Activated CD8-positive, alpha-beta T cell treated with anti-CD3 and anti-CD28 coated beads for 36 hours (primary cell): ENCODE measurements at regions not wholly inside any gene's neighbourhood (a gene's known extent, or its start where the extent isn't known, plus 50 kb on each side); places are given as distances from the start of the nearest gene placed in this dataset.

ENCODE experiments used
- ATAC-seq: fragments of 200-7000 bp; cut with Tn5 transposase; one replicate; pipeline ENCODE4 v1.10.0; 2021; ENCODE audit warnings: mild to moderate bottlenecking, moderate library complexity
- CTCF ChIA-PET: fragments of 350-600 bp; sonication (Branson Sonifier 250); formaldehyde crosslinking; loops from one replicate; lab custom pipeline; 2021; ENCODE audit warnings: antibody characterized with exemption; lab: Charles Lee
- POLR2A ChIA-PET: fragments of 350-600 bp; sonication (Branson Sonifier 250); formaldehyde crosslinking; loops from one replicate; lab custom pipeline; 2021; ENCODE audit warnings: antibody characterized with exemption; lab: Charles Lee
- DNase-seq: peaks from one replicate; pipeline ENCODE4 v3.0.0-alpha.2; 2020
- H3K27ac Mint-ChIP-seq: one replicate; pipeline ENCODE4 v1.8.0; 2021; ENCODE audit warnings: mild to moderate bottlenecking, mixed read lengths
- H3K27me3 Mint-ChIP-seq: one replicate; pipeline ENCODE4 v1.8.0; 2021; ENCODE audit warnings: mixed read lengths
- H3K36me3 Mint-ChIP-seq: one replicate; pipeline ENCODE4 v1.8.0; 2021; ENCODE audit warnings: low read depth, mixed read lengths
- H3K4me1 Mint-ChIP-seq: one replicate; pipeline ENCODE4 v1.8.0; 2021; ENCODE audit warnings: low read depth, mixed read lengths
- H3K4me3 Mint-ChIP-seq: one replicate; pipeline ENCODE4 v1.8.0; 2021; ENCODE audit warnings: mild to moderate bottlenecking, moderate library complexity, mixed read lengths
- H3K9me3 Mint-ChIP-seq: one replicate; pipeline ENCODE4 v1.8.0; 2021; ENCODE audit warnings: mixed read lengths
- CTCF ChIP-seq: fragments of 200-600 bp; IDR thresholded peaks from one replicate; pipeline ENCODE4 v1.8.0; 2022; ENCODE audit warnings: antibody characterized with exemption, mild to moderate bottlenecking
- intact Hi-C: fragments of 100-400 bp; cut with micrococcal nuclease; formaldehyde crosslinking; loops from one replicate; pipeline ENCODE4 v1.10.0; 2022

GRCh38 chr13:91136806-91137205 is 210.7 kb upstream of the MIR17HG start:
- Mint-ChIP-seq H3K9me3 (no peaks in the 10 kb centered on the region), H3K27ac (no peak overlapping the region), H3K27me3 (no peaks in the 10 kb centered on the region), H3K4me3 (no peak overlapping the region), H3K4me1 (no peaks in the 10 kb centered on the region), H3K36me3 (no peaks in the 10 kb centered on the region)
- DNase-seq: no peak
- ATAC-seq: no peak
- TF ChIP-seq CTCF: no peak
- intact Hi-C loops: loop anchor here (10.0 kb wide), 2 partner anchors 268 to 588 kb away; no protein-coding TSS in a partner anchor
- CTCF ChIA-PET: interaction anchor here (0.7 kb wide), 1 partner anchor 72 kb away, joined by 3 read pairs; no protein-coding TSS in a partner anchor
- POLR2A ChIA-PET: no interaction called here

GRCh38 chr13:91139232-91139631 is 208.3 kb upstream of the MIR17HG start:
- ChIA-PET CTCF (no interaction called here), POLR2A (no interaction called here)
- Mint-ChIP-seq H3K9me3 (no peaks in the 10 kb centered on the region), H3K4me1 (no peaks in the 10 kb centered on the region), H3K4me3 (no peak overlapping the region), H3K27ac (no peak overlapping the region), H3K27me3 (peaks cover 2% of the 10 kb centered on the region), H3K36me3 (no peaks in the 10 kb centered on the region)
- intact Hi-C loops: loop anchor here (10.0 kb wide), 2 partner anchors 266 to 586 kb away; no protein-coding TSS in a partner anchor
- TF ChIP-seq CTCF: no peak
- no peak for DNase-seq
- ATAC-seq: no peak

DNA sequence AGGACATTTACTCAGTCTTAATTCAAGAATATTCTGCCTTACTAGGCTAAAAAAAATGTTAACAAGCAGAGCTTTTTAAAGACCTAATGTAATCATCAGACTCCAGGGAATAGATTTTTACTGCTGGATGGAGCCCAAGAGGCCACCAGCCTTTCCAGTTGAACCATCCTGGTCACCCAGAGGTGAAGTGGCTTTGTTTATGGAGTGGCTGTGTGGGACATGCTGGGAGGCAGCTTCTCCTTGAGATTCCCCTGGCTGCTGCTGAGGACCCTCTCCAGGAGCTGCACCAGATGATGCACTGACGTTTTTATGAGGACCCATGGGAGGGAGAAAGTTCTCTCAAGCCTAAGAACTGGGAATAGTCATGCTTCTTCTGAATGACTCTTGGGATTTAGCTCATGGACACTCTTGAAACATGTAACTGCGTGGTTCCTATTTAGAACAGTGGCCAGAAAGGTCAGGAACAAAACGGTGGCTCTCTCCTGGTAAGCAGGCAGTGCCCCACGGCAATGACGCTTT is 205.9 kb upstream of the MIR17HG start:
- Mint-ChIP-seq H3K27me3 (peaks cover 2% of the 10 kb centered on the region), H3K36me3 (no peaks in the 10 kb centered on the region), H3K9me3 (no peaks in the 10 kb centered on the region), H3K27ac (no peak overlapping the region), H3K4me1 (no peaks in the 10 kb centered on the region), H3K4me3 (no peak overlapping the region)
- ATAC-seq (no peak), DNase-seq (no peak)
- ChIA-PET POLR2A (no interaction called here), CTCF (no interaction called here)
- intact Hi-C loops: no loop called here
- TF ChIP-seq CTCF: no peak

DNA sequence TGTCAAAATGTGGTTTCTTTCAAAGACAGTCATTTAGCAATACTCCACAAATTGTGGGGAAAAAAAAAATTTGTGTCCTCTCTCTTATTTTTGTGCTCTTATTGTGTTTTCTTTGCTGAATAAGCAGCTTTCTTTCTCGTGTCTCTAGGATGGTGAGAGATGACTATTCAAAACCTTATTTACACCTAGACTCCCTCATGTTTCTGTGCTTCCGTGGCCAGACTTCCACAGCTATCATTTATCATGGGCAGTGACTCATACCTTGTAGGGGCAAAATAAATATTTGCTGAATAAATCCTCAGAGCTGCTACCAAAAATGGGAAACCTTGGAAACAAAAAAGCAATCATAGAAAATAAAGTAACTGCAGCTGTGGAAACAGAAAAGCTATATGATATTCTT is 204.9 kb upstream of the MIR17HG start:
- Mint-ChIP-seq H3K9me3 (no peaks in the 10 kb centered on the region), H3K27me3 (peaks cover 2% of the 10 kb centered on the region), H3K4me1 (no peaks in the 10 kb centered on the region), H3K4me3 (no peak overlapping the region), H3K36me3 (no peaks in the 10 kb centered on the region), H3K27ac (no peak overlapping the region)
- no peak for TF ChIP-seq CTCF
- DNase-seq (no peak), ATAC-seq (no peak)
- intact Hi-C loops: no loop called here
- POLR2A ChIA-PET: no interaction called here
- CTCF ChIA-PET: interaction anchor here (0.8 to 2.3 kb wide), 2 partner anchors 8 to 9 kb away, joined by 3 to 10 read pairs; no protein-coding TSS in a partner anchor

DNA sequence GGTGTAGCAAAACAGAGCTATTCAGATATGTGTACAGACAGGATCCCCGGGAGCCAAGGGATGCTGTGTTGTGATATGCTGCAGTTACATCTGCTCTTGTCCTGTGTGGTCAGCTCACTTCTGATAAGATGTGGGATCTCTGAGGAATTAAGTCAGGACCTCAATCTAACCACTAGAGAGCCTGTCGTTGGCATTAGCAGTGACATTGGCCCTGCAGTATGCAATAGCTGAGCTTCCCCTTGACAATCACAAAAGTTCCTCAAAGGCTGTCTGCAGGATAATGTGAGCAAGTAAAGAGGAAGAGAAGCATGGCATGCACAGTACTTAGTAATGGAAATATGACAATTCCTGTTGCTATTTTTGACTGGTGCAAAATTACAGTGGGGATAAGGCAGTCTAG is 203.4 kb upstream of the MIR17HG start:
- no peak for ATAC-seq
- ChIA-PET CTCF (interaction anchor here (0.6 to 2.3 kb wide), 2 partner anchors 9 to 17 kb away, joined by 3 to 10 read pairs; no protein-coding TSS in a partner anchor), POLR2A (no interaction called here)
- no peak overlapping the region for H3K4me3 Mint-ChIP-seq
- intact Hi-C loops: no loop called here
- DNase-seq: no peak
- peaks cover 2% of the 10 kb centered on the region for H3K27me3 Mint-ChIP-seq
- H3K36me3 Mint-ChIP-seq: no peaks in the 10 kb centered on the region
- H3K4me1 Mint-ChIP-seq: no peaks in the 10 kb centered on the region
- no peak overlapping the region for H3K27ac Mint-ChIP-seq
- no peaks in the 10 kb centered on the region for H3K9me3 Mint-ChIP-seq
- TF ChIP-seq CTCF: no peak
